Left lung (tissue), 4 donors: ENCODE measurements at regions not wholly inside any gene's neighbourhood (a gene's known extent, or its start where the extent isn't known, plus 50 kb on each side); places are given as distances from the start of the nearest gene placed in this dataset.
"Not testable (repeated sequence)": the region's sequence is repeated elsewhere in the genome, so short reads cannot be mapped to it uniquely, and the experiment has no call there.

Experiments used
- ATAC-seq: fragments of 200-7000 bp; cut with Tn5 transposase; one replicate; pipeline ENCODE4 v1.9.1; 2020; ENCODE audit warnings: moderate library complexity
- DNase-seq, 4 donors: peaks; one replicate each; pipeline ENCODE4 v3.0.0-alpha.2; 2013 to 2020
- H3K27ac ChIP-seq, 2 donors: fragments of 200-600 bp; sonication (generic) in 1 of 2; one replicate each; pipeline versions ENCODE4 v1.5.0 to v1.8.0; 2020 to 2021
- H3K27me3 ChIP-seq, 2 donors: fragments of 200-600 bp; sonication (generic) in 1 of 2; one replicate each; pipeline versions ENCODE4 v1.5.0 to v1.8.0; 2020 to 2021
- H3K36me3 ChIP-seq, 2 donors: fragments of 200-600 bp; sonication (generic) in 1 of 2; one replicate each; pipeline versions ENCODE4 v1.5.0 to v1.8.0; 2020 to 2021
- H3K4me1 ChIP-seq, 2 donors: fragments of 200-600 bp; one replicate each; pipeline ENCODE4 v1.8.0; 2021
- H3K4me3 ChIP-seq, 2 donors: fragments of 200-600 bp; sonication (generic) in 1 of 2; one replicate each; pipeline versions ENCODE4 v1.5.0 to v1.8.0; 2020 to 2021; ENCODE audit warnings: mild to moderate bottlenecking in 1 of 2
- H3K9me3 ChIP-seq, 2 donors: fragments of 200-600 bp; sonication (generic) in 1 of 2; one replicate each; pipeline versions ENCODE4 v1.5.0 to v1.8.0; 2020 to 2021
- CTCF ChIP-seq, 2 donors: fragments of 200-600 bp; sonication (generic) in 1 of 2; IDR thresholded peaks; one replicate each; pipeline versions ENCODE4 v1.5.0 to v1.8.0; 2021; ENCODE audit warnings: antibody characterized with exemption in 2 of 2
- intact Hi-C, 2 donors: fragments of 100-400 bp; cut with DNase I; formaldehyde crosslinking; loops; one replicate each; pipeline versions ENCODE4 v1.11.2 to v1.14.2; 2022
- donor health status: DM: no; HTN: yes; CAD: no.
- donor health status: DM: no; HTN: no; CAD: no.

DNA sequence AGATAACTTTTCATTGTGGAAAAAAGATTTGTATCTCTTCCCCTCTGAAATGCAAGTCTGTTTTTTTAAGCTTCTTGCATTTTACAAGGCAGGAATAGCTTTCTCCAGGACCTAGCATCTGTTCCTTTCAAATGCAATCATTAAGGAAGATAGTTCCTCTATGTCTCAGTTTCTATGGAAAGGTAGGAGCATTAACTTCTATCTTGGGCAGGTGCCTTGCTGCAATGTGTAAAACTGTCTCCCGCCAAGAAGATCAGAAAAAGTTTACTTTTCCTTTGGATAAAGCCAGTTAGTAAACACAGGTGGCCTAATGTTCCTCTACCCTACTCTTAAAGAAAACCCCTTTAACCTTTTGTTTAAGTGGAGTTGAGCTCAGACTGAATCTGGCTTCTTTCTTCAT is 560.6 kb upstream of the CYLC2 start:
- DNase-seq (no peak), ATAC-seq (no peak)
- no peaks in the 10 kb centered on the region for H3K4me1 ChIP-seq
- no peak overlapping the region for H3K27ac ChIP-seq
- TF ChIP-seq CTCF (IDR thresholded peaks at IDR 0.05) = no peak
- H3K4me3 ChIP-seq = no peak overlapping the region
- intact Hi-C loops = no loop called here
- H3K27me3 ChIP-seq = no peaks in the 10 kb centered on the region
- H3K9me3 ChIP-seq = no peaks in the 10 kb centered on the region
- no peaks in the 10 kb centered on the region for H3K36me3 ChIP-seq

DNA sequence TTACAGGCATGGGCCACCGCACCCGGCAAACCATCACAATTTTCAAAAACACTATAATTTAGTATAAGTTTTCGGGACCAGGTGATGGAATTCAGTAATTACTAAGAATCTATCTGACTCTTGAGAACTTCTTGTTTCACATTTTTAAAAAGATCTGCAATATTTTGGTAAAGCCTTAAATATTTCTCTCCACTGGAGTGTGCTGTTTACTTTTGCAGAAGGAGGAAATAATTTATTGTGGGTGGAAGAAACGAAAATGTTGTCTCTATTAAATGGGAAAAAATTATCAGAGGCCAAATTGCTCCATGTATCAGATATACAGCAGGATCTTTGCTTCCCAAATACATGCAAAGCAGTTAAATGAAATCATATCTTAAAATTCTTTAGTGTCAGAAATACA is 566.8 kb upstream of the CYLC2 start:
- intact Hi-C loops = no loop called here
- Histone ChIP-seq H3K27me3 (no peaks in the 10 kb centered on the region), H3K4me1 (no peaks in the 10 kb centered on the region), H3K36me3 (no peaks in the 10 kb centered on the region), H3K4me3 (no peak overlapping the region), H3K9me3 (no peaks in the 10 kb centered on the region), H3K27ac (no peak overlapping the region)
- no peak for ATAC-seq
- no peak for TF ChIP-seq CTCF (IDR thresholded peaks at IDR 0.05)
- DNase-seq = no peak

- ATAC-seq, intact Hi-C loops, H3K4me1 ChIP-seq, H3K27ac ChIP-seq, H3K36me3 ChIP-seq, DNase-seq, H3K4me3 ChIP-seq, H3K27me3 ChIP-seq: not testable (repeated sequence)
- peaks cover 0 to 49% of the 10 kb centered on the region in 2 donors for H3K9me3 ChIP-seq
Measured at GRCh38 chr9:102416251-102416650, 578.9 kb upstream of the CYLC2 start.

- intact Hi-C loops = no loop called here
- no peak overlapping the region for H3K27ac ChIP-seq
- no peaks in the 10 kb centered on the region for H3K36me3 ChIP-seq
- H3K4me1 ChIP-seq = no peaks in the 10 kb centered on the region
- peaks cover 0 to 6% of the 10 kb centered on the region in 2 donors for H3K9me3 ChIP-seq
- no peak for TF ChIP-seq CTCF (IDR thresholded peaks at IDR 0.05)
- no peak overlapping the region for H3K4me3 ChIP-seq
- no peak for ATAC-seq
- no peaks in the 10 kb centered on the region for H3K27me3 ChIP-seq
- no peak for DNase-seq
Measured at GRCh38 chr9:102405218-102405867, 589.8 kb upstream of the CYLC2 start.

GRCh38 chr9:102403514-102403913 is 591.6 kb upstream of the CYLC2 start:
- H3K27ac ChIP-seq = no peak overlapping the region

More at GRCh38 chr9:102403514-102403913, 591.6 kb upstream of the CYLC2 start:
- Histone ChIP-seq H3K27me3 (no peaks in the 10 kb centered on the region), H3K9me3 (peaks cover 0 to 6% of the 10 kb centered on the region in 2 donors), H3K4me1 (no peaks in the 10 kb centered on the region), H3K36me3 (no peaks in the 10 kb centered on the region), H3K4me3 (no peak overlapping the region)
- TF ChIP-seq CTCF (IDR thresholded peaks at IDR 0.05) = no peak
- ATAC-seq (no peak), DNase-seq (no peak)
- intact Hi-C loops = no loop called here
